SK-N-SH (cell line): ENCODE measurements at regions not wholly inside any gene's neighbourhood (a gene's known extent, or its start where the extent isn't known, plus 50 kb on each side); places are given as distances from the start of the nearest gene placed in this dataset.

Experiments
- CTCF ChIA-PET: fragments of 300-600, 350-600 bp; formaldehyde crosslinking; extraction: SDS; loops from one replicate; lab custom pipeline; 2021; lab: Yijun Ruan, JAX
- POLR2A ChIA-PET: fragments of 350-600 bp; sonication (Branson Sonifier 250); formaldehyde crosslinking; extraction: SDS; loops from one replicate; lab custom pipeline; 2020; ENCODE audit warnings: antibody characterized with exemption, inconsistent platforms; lab: Yijun Ruan, JAX
- DNase-seq: peaks from one replicate; pipeline ENCODE4 v3.0.0; 2012
- H2AFZ ChIP-seq: fragments of 200-600 bp; sonication (generic); 2 replicates; pipeline ENCODE4 v1.8.1; 2016; ENCODE audit warnings: antibody characterized with exemption, mild to moderate bottlenecking, low read depth
- H3F3A ChIP-seq: fragments of 200-600 bp; sonication (generic); replicated peaks from 2 replicates; pipeline ENCODE3; 2016; ENCODE audit warnings: antibody characterized with exemption, mild to moderate bottlenecking; ENCODE audit not compliant: insufficient read depth
- H3K27ac ChIP-seq, 2 experiments: fragments of 200-500 bp in 1 of 2; fragments of 200-600 bp in 1 of 2; sonication (Bioruptor generic) in 1 of 2; sonication (generic), shearing (Covaris generic) in 1 of 2; 2 replicates each; pipeline versions ENCODE4 v1.5.1 to v1.6.1; 2014 to 2016; ENCODE audit warnings: low read depth in 2 of 2, inconsistent platforms in 1 of 2, low read length in 1 of 2, mild to moderate bottlenecking in 1 of 2, mixed read lengths in 1 of 2
- H3K27me3 ChIP-seq: fragments of 200-600 bp; sonication (generic), shearing (Covaris generic); 2 replicates; pipeline ENCODE4 v1.6.1; 2016; ENCODE audit warnings: mixed run types; ENCODE audit not compliant: insufficient read depth
- H3K36me3 ChIP-seq, 2 experiments: fragments of 200-500 bp in 1 of 2; fragments of 200-600 bp in 1 of 2; sonication (Bioruptor generic) in 1 of 2; sonication (generic) in 1 of 2; replicated peaks in 1 of 2; 2 replicates each; pipeline versions ENCODE3 to v1.5.1; 2014 to 2016; ENCODE audit warnings: low read length in 1 of 2, mild to moderate bottlenecking in 1 of 2; ENCODE audit not compliant: insufficient read depth in 2 of 2, control insufficient read depth in 1 of 2
- H3K4me1 ChIP-seq, 2 experiments: fragments of 200-500 bp in 1 of 2; fragments of 200-600 bp in 1 of 2; sonication (Bioruptor generic) in 1 of 2; sonication (generic), shearing (Covaris generic) in 1 of 2; 2 replicates each; pipeline versions ENCODE4 v1.5.1 to v1.6.1; 2014 to 2016; ENCODE audit warnings: low read depth in 1 of 2, low read length in 1 of 2, mixed run types in 1 of 2; ENCODE audit not compliant: insufficient read depth in 2 of 2, control insufficient read depth in 1 of 2
- H3K4me2 ChIP-seq: fragments of 200-600 bp; sonication (generic), shearing (Covaris generic); 2 replicates; pipeline ENCODE4 v1.6.1; 2017; ENCODE audit warnings: mixed run types
- H3K4me3 ChIP-seq, 2 experiments: fragments of 200-500 bp in 1 of 2; fragments of 200-600 bp in 1 of 2; sonication (Bioruptor generic) in 1 of 2; sonication (generic), shearing (Covaris generic) in 1 of 2; 2 replicates each; pipeline versions ENCODE4 v1.5.1 to v1.8.1; 2014 to 2016; ENCODE audit warnings: low read depth in 2 of 2, inconsistent platforms in 1 of 2, low read length in 1 of 2, mild to moderate bottlenecking in 1 of 2, mixed read lengths in 1 of 2, moderate library complexity in 1 of 2
- H3K79me2 ChIP-seq: fragments of 200-600 bp; sonication (generic); 2 replicates; pipeline ENCODE4 v1.8.1; 2017; ENCODE audit warnings: mild to moderate bottlenecking; ENCODE audit not compliant: insufficient read depth
- H3K9ac ChIP-seq: fragments of 200-600 bp; sonication (generic); 2 replicates; pipeline ENCODE4 v1.6.1; 2017; ENCODE audit warnings: mixed run types
- H3K9me2 ChIP-seq: fragments of 200-600 bp; sonication (generic); 2 replicates; pipeline ENCODE4 v1.6.1; 2017; ENCODE audit warnings: mixed run types
- H3K9me3 ChIP-seq: fragments of 200-600 bp; sonication (generic); 2 replicates; pipeline ENCODE4 v1.6.1; 2017; ENCODE audit warnings: mixed run types, mild to moderate bottlenecking, moderate library complexity
- H4K20me1 ChIP-seq: fragments of 200-600 bp; sonication (generic); 2 replicates; pipeline ENCODE4 v1.6.1; 2017; ENCODE audit warnings: mild to moderate bottlenecking, mixed run types; ENCODE audit not compliant: insufficient read depth
- CHD2 ChIP-seq: fragments of 150-350 bp; IDR thresholded peaks from 2 replicates; pipeline ENCODE4 v1.6.1; 2018; ENCODE audit warnings: low read length; ENCODE audit not compliant: partially characterized antibody
- CTCF ChIP-seq: fragments of 200-600 bp; sonication (generic); IDR thresholded peaks from 2 replicates; pipeline ENCODE4 v1.6.1; 2017; ENCODE audit warnings: antibody characterized with exemption, mild to moderate bottlenecking, moderate library complexity
- ELF1 ChIP-seq: IDR thresholded peaks from 2 replicates; pipeline ENCODE4 v1.4.0; 2012
- JUND ChIP-seq: IDR thresholded peaks from 2 replicates; pipeline ENCODE4 v1.4.0; 2012
- MEF2A ChIP-seq: IDR thresholded peaks from 2 replicates; pipeline ENCODE4 v1.4.0; 2012; ENCODE audit warnings: low read depth, borderline replicate concordance
- NFIC ChIP-seq: IDR thresholded peaks from 2 replicates; pipeline ENCODE4 v1.4.0; 2012; ENCODE audit warnings: borderline replicate concordance
- POLR2AphosphoS5 ChIP-seq: IDR thresholded peaks from 2 replicates; pipeline ENCODE4 v1.6.1; 2012; ENCODE audit warnings: low read depth, low read length
- SMC3 ChIP-seq: IDR thresholded peaks from 2 replicates; pipeline ENCODE4 v1.6.1; 2012; ENCODE audit warnings: low read depth, low read length, improper control_type of control experiment
- TAF1 ChIP-seq: IDR thresholded peaks from 2 replicates; pipeline ENCODE4 v1.6.1; 2012; ENCODE audit warnings: low read depth, mild to moderate bottlenecking, low read length, moderate library complexity, borderline replicate concordance
- TCF12 ChIP-seq: IDR thresholded peaks from 2 replicates; pipeline ENCODE4 v1.4.0; 2012
- TEAD4 ChIP-seq: IDR thresholded peaks from 2 replicates; pipeline ENCODE4 v1.4.0; 2012; ENCODE audit warnings: mild to moderate bottlenecking, borderline replicate concordance; ENCODE audit not compliant: insufficient read depth
- YY1 ChIP-seq: IDR thresholded peaks from 2 replicates; pipeline ENCODE4 v1.4.0; 2012; ENCODE audit warnings: low read depth, mild to moderate bottlenecking
- WGBS: methylation state at CpG from one replicate; pipeline ENCODE4 v1.1.6; 2017; ENCODE audit warnings: low lambda C conversion rate; 5-methylcytosine and 5-hydroxymethylcytosine counted together
- TF ChIP-seq, protein P1 (sequence below): fragments of 150-350 bp; IDR thresholded peaks from 2 replicates; pipeline ENCODE4 v1.6.1; 2017; ENCODE audit warnings: antibody characterized with exemption, low read length, low read depth, borderline replicate concordance
- TF ChIP-seq, protein P2 (sequence below): fragments of 150-350 bp; IDR thresholded peaks from 2 replicates; pipeline ENCODE4 v1.6.1; 2016; ENCODE audit warnings: mild to moderate bottlenecking, low read depth, low read length
- TF ChIP-seq, protein P3 (sequence below): IDR thresholded peaks from 2 replicates; pipeline ENCODE4 v1.4.0; 2012; ENCODE audit warnings: low read depth, borderline replicate concordance

DNA sequence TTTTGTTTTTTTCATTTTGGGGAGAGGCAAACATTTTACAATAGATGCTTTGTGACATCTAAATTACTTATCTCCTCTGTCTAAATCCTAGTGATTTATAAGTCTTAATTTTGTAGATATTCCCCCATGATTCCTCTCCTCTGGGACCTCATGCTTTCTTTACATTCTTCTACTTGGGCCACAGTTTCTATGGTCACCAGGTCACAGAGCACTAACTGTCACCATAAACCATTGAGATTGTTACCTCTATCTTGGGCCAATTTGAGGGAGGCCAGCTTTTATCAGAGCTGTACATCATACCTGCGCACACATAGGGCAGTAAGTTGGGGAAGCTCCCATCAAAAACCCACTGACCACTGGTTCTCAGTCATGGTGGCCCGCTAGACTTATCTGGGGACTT is 582.1 kb upstream of the SALL1 start (continued):
- TF ChIP-seq YY1 (no peak), TAF1 (no peak), POLR2AphosphoS5 (no peak), CTCF (no peak)
- TF ChIP-seq, protein P1, sequence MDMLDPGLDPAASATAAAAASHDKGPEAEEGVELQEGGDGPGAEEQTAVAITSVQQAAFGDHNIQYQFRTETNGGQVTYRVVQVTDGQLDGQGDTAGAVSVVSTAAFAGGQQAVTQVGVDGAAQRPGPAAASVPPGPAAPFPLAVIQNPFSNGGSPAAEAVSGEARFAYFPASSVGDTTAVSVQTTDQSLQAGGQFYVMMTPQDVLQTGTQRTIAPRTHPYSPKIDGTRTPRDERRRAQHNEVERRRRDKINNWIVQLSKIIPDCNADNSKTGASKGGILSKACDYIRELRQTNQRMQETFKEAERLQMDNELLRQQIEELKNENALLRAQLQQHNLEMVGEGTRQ: no peak
- TF ChIP-seq, all 33 proteins: peak for 0

GRCh38 chr16:51731160-51731559 is 580.1 kb upstream of the SALL1 start:
- TF ChIP-seq JUND (no peak), ELF1 (no peak), CHD2 (no peak), TCF12 (no peak), YY1 (no peak), MEF2A (no peak), TEAD4 (no peak), SMC3 (no peak), NFIC (no peak)
- TF ChIP-seq, protein P2, sequence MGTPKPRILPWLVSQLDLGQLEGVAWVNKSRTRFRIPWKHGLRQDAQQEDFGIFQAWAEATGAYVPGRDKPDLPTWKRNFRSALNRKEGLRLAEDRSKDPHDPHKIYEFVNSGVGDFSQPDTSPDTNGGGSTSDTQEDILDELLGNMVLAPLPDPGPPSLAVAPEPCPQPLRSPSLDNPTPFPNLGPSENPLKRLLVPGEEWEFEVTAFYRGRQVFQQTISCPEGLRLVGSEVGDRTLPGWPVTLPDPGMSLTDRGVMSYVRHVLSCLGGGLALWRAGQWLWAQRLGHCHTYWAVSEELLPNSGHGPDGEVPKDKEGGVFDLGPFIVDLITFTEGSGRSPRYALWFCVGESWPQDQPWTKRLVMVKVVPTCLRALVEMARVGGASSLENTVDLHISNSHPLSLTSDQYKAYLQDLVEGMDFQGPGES: no peak
- TF ChIP-seq, protein P3, sequence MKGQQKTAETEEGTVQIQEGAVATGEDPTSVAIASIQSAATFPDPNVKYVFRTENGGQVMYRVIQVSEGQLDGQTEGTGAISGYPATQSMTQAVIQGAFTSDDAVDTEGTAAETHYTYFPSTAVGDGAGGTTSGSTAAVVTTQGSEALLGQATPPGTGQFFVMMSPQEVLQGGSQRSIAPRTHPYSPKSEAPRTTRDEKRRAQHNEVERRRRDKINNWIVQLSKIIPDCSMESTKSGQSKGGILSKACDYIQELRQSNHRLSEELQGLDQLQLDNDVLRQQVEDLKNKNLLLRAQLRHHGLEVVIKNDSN: no peak
- Histone ChIP-seq H3K9me2 (no peaks in the 10 kb centered on the region), H3F3A (no peaks in the 10 kb centered on the region), H3K4me3 (no peak overlapping the region), H4K20me1 (no peaks in the 10 kb centered on the region), H3K36me3 (no peaks in the 10 kb centered on the region), H3K27me3 (no peaks in the 10 kb centered on the region), H3K9me3 (no peaks in the 10 kb centered on the region), H2AFZ (no peak overlapping the region), H3K27ac (no peak overlapping the region), H3K4me2 (no peak overlapping the region), H3K79me2 (no peaks in the 10 kb centered on the region), H3K4me1 (no peaks in the 10 kb centered on the region), H3K9ac (no peak overlapping the region)
- ChIA-PET POLR2A (no interaction called here), CTCF (no interaction called here)
- WGBS: 37% methylated on average over 4 of the region's 4 CpGs
- no peak for DNase-seq
